ENCODE measurements at regions not wholly inside any gene's neighbourhood (a gene's known extent, or its start where the extent isn't known, plus 50 kb on each side); places are given as distances from the start of the nearest gene placed in this dataset.

DNA sequence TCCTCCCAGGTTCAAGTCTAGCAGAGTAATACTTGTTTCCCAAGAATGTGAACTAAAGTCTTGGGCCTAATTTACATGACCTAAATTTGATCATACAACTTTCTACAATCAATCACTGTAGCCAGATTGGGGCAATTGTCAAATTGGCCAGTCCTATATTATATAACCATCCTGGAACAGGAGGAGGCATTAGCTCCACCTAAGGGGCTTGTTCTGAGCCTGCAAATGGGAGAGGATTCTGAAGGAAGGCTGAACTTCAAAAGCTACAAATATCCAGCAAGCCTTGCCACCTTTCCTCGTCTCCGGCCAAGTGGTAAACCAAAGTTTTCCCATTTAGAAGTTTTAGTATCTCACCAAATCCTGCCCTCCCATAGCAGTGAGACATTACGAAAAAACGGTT lies 1289.6 kb upstream of the TENM3 start:
- ATAC-seq (ENCODE audit: insufficient read depth, low read depth) (no peak), DNase-seq (no peak)
- no peak overlapping the region for H3K9ac ChIP-seq (ENCODE audit: low read depth, low read length)
- H4K20me1 ChIP-seq (ENCODE audit: insufficient read depth, low read length), result no peaks in the 10 kb centered on the region
- no peak for TF ChIP-seq EZH2 (IDR thresholded peaks at IDR 0.05; ENCODE audit: borderline replicate concordance, low read depth, low read length, severe bottlenecking)
- TF ChIP-seq, protein P1, sequence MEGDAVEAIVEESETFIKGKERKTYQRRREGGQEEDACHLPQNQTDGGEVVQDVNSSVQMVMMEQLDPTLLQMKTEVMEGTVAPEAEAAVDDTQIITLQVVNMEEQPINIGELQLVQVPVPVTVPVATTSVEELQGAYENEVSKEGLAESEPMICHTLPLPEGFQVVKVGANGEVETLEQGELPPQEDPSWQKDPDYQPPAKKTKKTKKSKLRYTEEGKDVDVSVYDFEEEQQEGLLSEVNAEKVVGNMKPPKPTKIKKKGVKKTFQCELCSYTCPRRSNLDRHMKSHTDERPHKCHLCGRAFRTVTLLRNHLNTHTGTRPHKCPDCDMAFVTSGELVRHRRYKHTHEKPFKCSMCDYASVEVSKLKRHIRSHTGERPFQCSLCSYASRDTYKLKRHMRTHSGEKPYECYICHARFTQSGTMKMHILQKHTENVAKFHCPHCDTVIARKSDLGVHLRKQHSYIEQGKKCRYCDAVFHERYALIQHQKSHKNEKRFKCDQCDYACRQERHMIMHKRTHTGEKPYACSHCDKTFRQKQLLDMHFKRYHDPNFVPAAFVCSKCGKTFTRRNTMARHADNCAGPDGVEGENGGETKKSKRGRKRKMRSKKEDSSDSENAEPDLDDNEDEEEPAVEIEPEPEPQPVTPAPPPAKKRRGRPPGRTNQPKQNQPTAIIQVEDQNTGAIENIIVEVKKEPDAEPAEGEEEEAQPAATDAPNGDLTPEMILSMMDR (IDR thresholded peaks at IDR 0.05; ENCODE audit: borderline replicate concordance, extremely low read depth, low read length, poor library complexity, severe bottlenecking), result no peak
- no peak overlapping the region for H3K4me2 ChIP-seq (ENCODE audit: insufficient read depth, low read length)
- H3K27me3 ChIP-seq (ENCODE audit: insufficient read depth, low read length, poor library complexity), result no peaks in the 10 kb centered on the region
- no peaks in the 10 kb centered on the region for H3K4me1 ChIP-seq (ENCODE audit: insufficient read depth, low read length)
- H3K9me3 ChIP-seq (ENCODE audit: insufficient read depth, low read length, severe bottlenecking), result no peaks in the 10 kb centered on the region
- no peaks in the 10 kb centered on the region for H3K36me3 ChIP-seq (ENCODE audit: insufficient read depth, low read length)
- no peak overlapping the region for H3K27ac ChIP-seq (ENCODE audit: low read length)
- no peak overlapping the region for H3K4me3 ChIP-seq (ENCODE audit: low read depth in 1 of 2, low read length in 2 of 2)
- H3K79me2 ChIP-seq (ENCODE audit: insufficient read depth, low read length), result no peaks in the 10 kb centered on the region
- no peak overlapping the region for H2AFZ ChIP-seq (ENCODE audit: low read depth, low read length)

DNA sequence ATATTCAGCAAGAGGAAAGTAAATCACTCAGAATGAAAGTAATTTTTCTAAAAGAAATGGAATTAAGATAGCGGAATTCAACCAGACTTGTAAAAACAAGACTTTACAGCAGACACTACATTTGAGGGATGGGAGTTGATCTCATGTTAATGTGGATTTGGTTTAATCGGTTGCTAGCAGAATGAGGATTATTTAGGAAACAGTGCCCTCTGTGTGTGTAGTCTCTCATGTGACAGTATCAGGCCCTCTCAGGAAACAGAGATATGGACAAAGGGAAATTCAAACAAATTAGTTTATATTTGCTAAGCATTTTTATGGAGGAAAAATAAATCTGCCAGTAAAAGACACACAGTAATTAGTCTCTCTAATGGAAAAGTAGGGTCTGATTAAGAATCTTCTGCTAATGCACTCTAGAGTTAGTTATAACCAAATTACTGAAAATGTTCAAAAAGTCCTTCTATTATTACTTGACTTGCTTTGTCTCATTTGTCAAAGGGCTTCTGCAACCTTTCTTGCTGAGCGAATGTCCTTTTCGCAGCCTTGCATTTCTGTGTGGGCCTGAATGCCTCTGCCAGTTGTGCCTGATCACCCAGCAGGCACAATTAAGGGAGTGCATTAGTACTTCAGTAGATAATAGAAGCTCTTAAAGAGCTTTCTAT lies 1282.3 kb upstream of the TENM3 start:
- Histone ChIP-seq H3K27me3 (ENCODE audit: insufficient read depth, low read length, poor library complexity) (no peaks in the 10 kb centered on the region), H3K4me1 (ENCODE audit: insufficient read depth, low read length) (no peaks in the 10 kb centered on the region), H3K9me3 (ENCODE audit: insufficient read depth, low read length, severe bottlenecking) (no peaks in the 10 kb centered on the region), H4K20me1 (ENCODE audit: insufficient read depth, low read length) (no peaks in the 10 kb centered on the region), H3K27ac (ENCODE audit: low read length) (no peak overlapping the region), H3K9ac (ENCODE audit: low read depth, low read length) (no peak overlapping the region), H3K79me2 (ENCODE audit: insufficient read depth, low read length) (no peaks in the 10 kb centered on the region), H3K4me2 (ENCODE audit: insufficient read depth, low read length) (no peak overlapping the region), H3K4me3 (ENCODE audit: low read depth in 1 of 2, low read length in 2 of 2) (no peak overlapping the region), H2AFZ (ENCODE audit: low read depth, low read length) (no peak overlapping the region), H3K36me3 (ENCODE audit: insufficient read depth, low read length) (no peaks in the 10 kb centered on the region)
- ATAC-seq (ENCODE audit: insufficient read depth, low read depth) (no peak), DNase-seq (no peak)
- TF ChIP-seq, protein P1 (IDR thresholded peaks at IDR 0.05; ENCODE audit: borderline replicate concordance, extremely low read depth, low read length, poor library complexity, severe bottlenecking), result no peak
- no peak for TF ChIP-seq EZH2 (IDR thresholded peaks at IDR 0.05; ENCODE audit: borderline replicate concordance, low read depth, low read length, severe bottlenecking)

DNA sequence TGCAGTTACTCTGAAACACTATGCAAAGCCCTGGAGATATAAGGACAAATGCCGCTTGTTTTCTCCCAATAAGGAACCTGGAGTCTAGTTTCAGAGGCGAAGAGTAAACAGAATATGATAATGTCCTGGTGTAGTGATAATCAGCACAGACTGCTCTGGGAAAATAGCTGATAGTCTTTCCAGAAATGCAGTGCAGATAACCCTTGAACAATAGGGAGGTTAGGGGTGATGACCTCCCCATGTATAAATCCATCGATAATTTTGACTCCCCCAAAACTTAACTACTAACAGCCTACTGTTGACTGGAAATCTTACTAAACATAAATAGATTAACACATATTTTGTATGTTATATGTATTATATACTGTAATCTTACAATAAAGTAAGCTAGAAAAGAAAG lies 1280.9 kb upstream of the TENM3 start:
- ATAC-seq (ENCODE audit: insufficient read depth, low read depth), result no peak
- no peaks in the 10 kb centered on the region for H3K79me2 ChIP-seq (ENCODE audit: insufficient read depth, low read length)
- TF ChIP-seq, protein P1 (IDR thresholded peaks at IDR 0.05; ENCODE audit: borderline replicate concordance, extremely low read depth, low read length, poor library complexity, severe bottlenecking), result no peak
- TF ChIP-seq EZH2 (IDR thresholded peaks at IDR 0.05; ENCODE audit: borderline replicate concordance, low read depth, low read length, severe bottlenecking), result no peak

More for the DNA sequence above, 1280.9 kb upstream of the TENM3 start:
- Histone ChIP-seq H4K20me1 (ENCODE audit: insufficient read depth, low read length) (no peaks in the 10 kb centered on the region), H3K9me3 (ENCODE audit: insufficient read depth, low read length, severe bottlenecking) (no peaks in the 10 kb centered on the region), H3K9ac (ENCODE audit: low read depth, low read length) (no peak overlapping the region), H3K4me2 (ENCODE audit: insufficient read depth, low read length) (no peak overlapping the region), H3K27me3 (ENCODE audit: insufficient read depth, low read length, poor library complexity) (no peaks in the 10 kb centered on the region), H3K4me1 (ENCODE audit: insufficient read depth, low read length) (no peaks in the 10 kb centered on the region), H3K4me3 (ENCODE audit: low read depth in 1 of 2, low read length in 2 of 2) (no peak overlapping the region), H2AFZ (ENCODE audit: low read depth, low read length) (no peak overlapping the region), H3K36me3 (ENCODE audit: insufficient read depth, low read length) (no peaks in the 10 kb centered on the region), H3K27ac (ENCODE audit: low read length) (no peak overlapping the region)
- DNase-seq, result no peak
